IMR-90 (cell line): ENCODE measurements at regions not wholly inside any gene's neighbourhood (a gene's known extent, or its start where the extent isn't known, plus 50 kb on each side); places are given as distances from the start of the nearest gene placed in this dataset.

ENCODE experiments used
- ATAC-seq: fragments of 200-7000 bp; cut with Tn5 transposase; 2 replicates; pipeline ENCODE4 v1.9.1; 2020; ENCODE audit warnings: low read depth, mild to moderate bottlenecking, moderate library complexity
- BruUV-seq: library from RNA; stranded (reverse); fragments of 400-500 nt; replicated peaks from 2 replicates; lab custom pipeline; 2021; lab: Mats Ljungman, UMichigan
- CTCF ChIA-PET: fragments of 300-600 bp; formaldehyde crosslinking; extraction: SDS; loops from one replicate; lab custom pipeline; 2021; ENCODE audit warnings: antibody characterized with exemption; lab: Yijun Ruan, JAX
- POLR2A ChIA-PET: fragments of 300-600 bp; sonication (Branson Sonifier 250); formaldehyde crosslinking; loops from one replicate; lab custom pipeline; 2022; ENCODE audit warnings: antibody characterized with exemption; ENCODE audit not compliant: unreplicated experiment; lab: Charles Lee
- DNase-seq: peaks from one replicate; pipeline ENCODE4 v3.0.0; 2013
- H2AFZ ChIP-seq: replicated peaks from 2 replicates; pipeline ENCODE3; 2013; ENCODE audit warnings: low read length, mild to moderate bottlenecking; ENCODE audit not compliant: poor library complexity
- H2AK5ac ChIP-seq: 2 replicates; pipeline ENCODE4 v1.6.1; 2013; ENCODE audit warnings: low read depth, low read length, inconsistent platforms
- H2AK9ac ChIP-seq: replicated peaks from 2 replicates; pipeline ENCODE3; 2013; ENCODE audit warnings: mild to moderate bottlenecking, low read depth, low read length, moderate library complexity; ENCODE audit not compliant: poor library complexity
- H2BK120ac ChIP-seq: 2 replicates; pipeline ENCODE4 v1.6.1; 2013; ENCODE audit warnings: low read depth, low read length, inconsistent platforms
- H2BK15ac ChIP-seq: 3 replicates; pipeline ENCODE4 v1.6.1; 2013; ENCODE audit warnings: low read depth, low read length, inconsistent platforms
- H2BK20ac ChIP-seq: 2 replicates; pipeline ENCODE4 v1.6.1; 2013; ENCODE audit warnings: low read depth, mild to moderate bottlenecking, inconsistent platforms, low read length, moderate library complexity
- H2BK5ac ChIP-seq: 2 replicates; pipeline ENCODE4 v1.6.1; 2013; ENCODE audit warnings: mild to moderate bottlenecking, low read depth, low read length, inconsistent platforms; ENCODE audit not compliant: poor library complexity, severe bottlenecking
- H3K14ac ChIP-seq: replicated peaks from 2 replicates; pipeline ENCODE4 v1.6.1; 2013; ENCODE audit warnings: low read depth, low read length, inconsistent platforms
- H3K18ac ChIP-seq: 2 replicates; pipeline ENCODE4 v1.6.1; 2013; ENCODE audit warnings: low read depth, low read length, control low read depth
- H3K23ac ChIP-seq: 2 replicates; pipeline ENCODE4 v1.6.1; 2013; ENCODE audit warnings: low read depth, low read length, inconsistent platforms
- H3K27ac ChIP-seq: 2 replicates; pipeline ENCODE4 v1.5.1; 2013; ENCODE audit warnings: mild to moderate bottlenecking, control low read depth, low read length; ENCODE audit not compliant: insufficient read depth
- H3K27me3 ChIP-seq: 2 replicates; pipeline ENCODE4 v1.6.1; 2013; ENCODE audit warnings: low read length; ENCODE audit not compliant: control insufficient read depth, insufficient read depth
- H3K36me3 ChIP-seq: 2 replicates; pipeline ENCODE4 v1.6.1; 2013; ENCODE audit warnings: low read length, mixed read lengths; ENCODE audit not compliant: control insufficient read depth, insufficient read depth
- H3K4ac ChIP-seq: 2 replicates; pipeline ENCODE4 v1.6.1; 2013; ENCODE audit warnings: low read depth, low read length, inconsistent platforms
- H3K4me1 ChIP-seq: 2 replicates; pipeline ENCODE4 v1.6.1; 2013; ENCODE audit warnings: low read length, mixed read lengths; ENCODE audit not compliant: control insufficient read depth, insufficient read depth
- H3K4me2 ChIP-seq: 2 replicates; pipeline ENCODE4 v1.6.1; 2013; ENCODE audit warnings: low read depth, mild to moderate bottlenecking, control low read depth, low read length, moderate library complexity
- H3K4me3 ChIP-seq: 2 replicates; pipeline ENCODE4 v1.5.1; 2013; ENCODE audit warnings: low read depth, mild to moderate bottlenecking, control low read depth, low read length, moderate library complexity; ENCODE audit not compliant: insufficient read depth
- H3K56ac ChIP-seq: 2 replicates; pipeline ENCODE4 v1.6.1; 2013; ENCODE audit warnings: low read length, inconsistent platforms; ENCODE audit not compliant: insufficient read depth; ENCODE audit errors: extremely low read depth
- H3K79me1 ChIP-seq, 2 experiments: 2 replicates each; pipeline ENCODE4 v1.6.1; 2013; ENCODE audit warnings: low read length in 2 of 2, inconsistent platforms in 1 of 2, low read depth in 1 of 2
- H3K9ac ChIP-seq: 2 replicates; pipeline ENCODE4 v1.6.1; 2013; ENCODE audit warnings: low read depth, low read length, control low read depth
- H3K9me1 ChIP-seq: 2 replicates; pipeline ENCODE4 v1.6.1; 2013; ENCODE audit warnings: low read length, inconsistent platforms; ENCODE audit not compliant: insufficient read depth
- H3K9me3 ChIP-seq: 2 replicates; pipeline ENCODE4 v1.6.1; 2013; ENCODE audit warnings: low read length; ENCODE audit not compliant: control insufficient read depth, insufficient read depth
- H4K20me1 ChIP-seq: 2 replicates; pipeline ENCODE4 v1.6.1; 2013; ENCODE audit warnings: low read length, inconsistent platforms; ENCODE audit not compliant: insufficient read depth
- H4K5ac ChIP-seq: 2 replicates; pipeline ENCODE4 v1.6.1; 2013; ENCODE audit warnings: mild to moderate bottlenecking, low read depth, low read length, control low read depth
- H4K8ac ChIP-seq, 2 experiments: 2 replicates each; pipeline ENCODE4 v1.6.1; 2013; ENCODE audit warnings: low read depth in 2 of 2, low read length in 2 of 2, control low read depth in 1 of 2, inconsistent platforms in 1 of 2
- H4K91ac ChIP-seq: 2 replicates; pipeline ENCODE4 v1.6.1; 2013; ENCODE audit warnings: low read depth, low read length, inconsistent platforms; ENCODE audit not compliant: insufficient read depth
- BHLHE40 ChIP-seq: fragments of 150-350 bp; IDR thresholded peaks from 2 replicates; pipeline ENCODE4 v1.6.1; 2016; ENCODE audit warnings: mild to moderate bottlenecking, low read depth, low read length
- CTCF ChIP-seq: conservative IDR thresholded peaks from 2 replicates; pipeline ENCODE4 v1.5.1; 2012; ENCODE audit warnings: mild to moderate bottlenecking, low read depth, low read length, improper control_type of control experiment
- ELK1 ChIP-seq: fragments of 150-350 bp; IDR thresholded peaks from 2 replicates; pipeline ENCODE4 v1.6.1; 2016; ENCODE audit warnings: low read depth, mild to moderate bottlenecking, low read length, moderate library complexity, borderline replicate concordance
- FOS ChIP-seq: fragments of 150-350 bp; IDR thresholded peaks from 2 replicates; pipeline ENCODE4 v1.6.1; 2016; ENCODE audit warnings: low read depth, low read length
- MXI1 ChIP-seq: IDR thresholded peaks from 2 replicates; pipeline ENCODE4 v1.6.1; 2012; ENCODE audit warnings: low read depth, mild to moderate bottlenecking, low read length, moderate library complexity, borderline replicate concordance
- NFE2L2 ChIP-seq: fragments of 150-350 bp; IDR thresholded peaks from 2 replicates; pipeline ENCODE4 v1.6.1; 2016; ENCODE audit warnings: low read depth, mild to moderate bottlenecking, low read length
- POLR2A ChIP-seq: IDR thresholded peaks from 2 replicates; pipeline ENCODE4 v1.6.1; 2012; ENCODE audit warnings: mild to moderate bottlenecking, low read depth, low read length
- RAD21 ChIP-seq: IDR thresholded peaks from 2 replicates; pipeline ENCODE4 v1.6.1; 2012; ENCODE audit warnings: low read length, improper control_type of control experiment
- WGBS, 2 experiments: methylation state at CpG; one replicate each; pipeline versions ENCODE4 v1.1.5 to v1.1.7; 2013; ENCODE audit warnings: missing lambda C conversion rate in 2 of 2; ENCODE audit not compliant: insufficient read length in 1 of 2; ENCODE audit errors: extremely low coverage in 2 of 2; 5-methylcytosine and 5-hydroxymethylcytosine counted together
- dilution Hi-C: fragments of 300-500 bp; cut with HindIII; formaldehyde crosslinking; loops from one replicate; pipeline ENCODE4 v1.14.3; 2018; ENCODE audit warnings: low sequenced_read_pairs; ENCODE audit not compliant: unreplicated experiment
- in situ Hi-C: fragments of 300-500 bp; cut with MboI; formaldehyde crosslinking; loops from 3 replicates; pipeline ENCODE4 v1.14.3; 2019; ENCODE audit warnings: low sequenced_read_pairs, inconsistent platforms, mixed read lengths
- intact Hi-C: fragments of 100-400 bp; cut with micrococcal nuclease; formaldehyde crosslinking; loops from 2 replicates; pipeline ENCODE4 v1.10.0; 2022

GRCh38 chr9:87800456-87800855, 74.5 kb downstream of the CTSL start:
- Histone ChIP-seq H2BK15ac (no peak overlapping the region), H3K23ac (no peak overlapping the region), H3K4me2 (no peak overlapping the region), H2AK9ac (no peak overlapping the region), H3K79me1 (no peaks in the 10 kb centered on the region), H2AK5ac (no peak overlapping the region), H3K9ac (no peak overlapping the region), H4K91ac (no peak overlapping the region), H3K9me1 (no peaks in the 10 kb centered on the region), H2BK5ac (no peak overlapping the region), H4K5ac (no peak overlapping the region), H4K8ac (no peak overlapping the region), H3K14ac (no peak overlapping the region), H3K4me3 (no peak overlapping the region), H2BK120ac (no peak overlapping the region), H3K4me1 (no peaks in the 10 kb centered on the region), H3K18ac (no peak overlapping the region), H3K4ac (no peak overlapping the region), H3K27ac (no peak overlapping the region), H4K20me1 (no peaks in the 10 kb centered on the region), H3K36me3 (no peaks in the 10 kb centered on the region), H3K9me3 (no peaks in the 10 kb centered on the region), H2AFZ (no peak overlapping the region), H3K56ac (no peak overlapping the region), H2BK20ac (no peak overlapping the region), H3K27me3 (peaks cover 24% of the 10 kb centered on the region)
- TF ChIP-seq POLR2A (no peak), ELK1 (no peak), NFE2L2 (no peak), CTCF (no peak), FOS (no peak), MXI1 (no peak), BHLHE40 (no peak), RAD21 (no peak)
- DNase-seq (no peak), ATAC-seq (no peak)
- no CpG with 5 or more reads among the region's 7 CpGs for WGBS, 2 experiments
- ChIA-PET POLR2A (no interaction called here), CTCF (interaction anchor here (0.6 kb wide), 1 partner anchor 1972 kb away, joined by 3 read pairs; no protein-coding TSS in a partner anchor)
- intact Hi-C loops = no loop called here
- BruUV-seq = no TSS peak
- dilution Hi-C loops = no loop called here
- in situ Hi-C loops = no loop called here
